Stimulated activated CD8-positive, alpha-beta memory T cell treated with anti-CD3 and anti-CD28 coated beads, Interleukin-12 subunit alpha, Interleukin-12 subunit beta, amount 100 ng/mL, for 24 hours (primary cell): ENCODE measurements at regions not wholly inside any gene's neighbourhood (a gene's known extent, or its start where the extent isn't known, plus 50 kb on each side); places are given as distances from the start of the nearest gene placed in this dataset.
"Not testable (repeated sequence)": the region's sequence is repeated elsewhere in the genome, so short reads cannot be mapped to it uniquely, and the experiment has no call there.

Experiments
- DNase-seq: peaks from one replicate; pipeline ENCODE4 v3.0.0-alpha.2; 2020; ENCODE audit errors: extremely low read depth

DNA sequence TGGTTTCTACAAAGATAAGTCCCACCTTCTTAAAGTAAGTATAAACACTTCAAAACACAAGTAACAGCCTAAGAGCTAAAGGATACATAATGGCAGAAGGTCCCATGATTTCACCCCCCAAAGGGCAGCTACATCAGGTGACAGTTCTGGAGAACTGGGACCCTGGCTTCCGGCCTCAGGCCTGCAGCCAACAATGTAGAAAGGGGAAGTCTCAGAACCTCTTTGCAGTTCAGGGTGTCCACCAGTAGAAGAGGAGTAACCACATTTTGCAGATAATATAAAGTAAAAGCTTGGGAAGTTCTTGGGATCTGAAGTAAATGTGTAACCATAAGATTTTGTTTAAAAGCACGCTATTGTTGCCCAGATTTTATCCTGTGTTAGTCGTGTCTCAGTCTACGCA is 267.4 kb upstream of the VLDLR start:
- DNase-seq, result no peak

- no peak for DNase-seq
These were observed 266.5 kb upstream of the VLDLR start for GRCh38 chr9:2354856-2355696.

DNA sequence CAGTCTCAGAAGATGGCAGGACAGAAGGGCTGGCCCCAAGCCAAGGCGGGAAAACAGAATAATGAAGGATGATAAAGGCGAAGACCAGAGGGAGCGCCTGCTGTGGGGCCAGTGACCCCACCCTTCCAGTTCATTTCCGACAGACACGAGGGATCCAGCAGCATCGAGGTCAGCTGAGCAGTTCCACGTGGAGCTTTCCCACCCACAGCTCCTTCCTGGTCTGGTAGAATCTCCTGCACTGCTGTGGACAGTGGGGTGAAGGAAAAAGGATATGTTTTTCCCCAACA is 265.9 kb upstream of the VLDLR start:
- no peak for DNase-seq

- no peak for DNase-seq
These were observed 265.4 kb upstream of the VLDLR start for GRCh38 chr9:2356041-2356790.

- no peak for DNase-seq
These were observed 261.6 kb upstream of the VLDLR start for GRCh38 chr9:2359891-2360471.

GRCh38 chr9:2362150-2362549 is 259.4 kb upstream of the VLDLR start:
- no peak for DNase-seq

- DNase-seq, result no peak
These were observed 258.3 kb upstream of the VLDLR start for GRCh38 chr9:2363138-2363745.

DNA sequence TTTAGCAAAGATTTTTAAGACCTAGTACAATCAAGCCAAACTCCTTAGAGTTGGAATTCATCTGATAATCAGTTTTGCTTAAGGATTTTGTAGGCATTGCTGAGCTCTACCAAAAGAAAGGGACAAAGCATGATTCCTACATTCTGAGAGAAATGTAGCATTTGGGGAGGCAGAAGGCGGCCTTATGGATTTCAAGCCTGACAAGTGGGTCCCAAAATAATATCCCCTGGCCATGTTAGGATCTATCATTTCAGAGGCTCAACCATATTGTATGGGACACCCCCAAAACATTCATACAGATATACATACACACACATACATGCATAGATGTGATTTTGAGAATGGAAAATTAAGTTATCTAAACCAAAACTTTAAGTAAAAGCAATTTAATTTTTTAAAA is 257.8 kb upstream of the VLDLR start:
- no peak for DNase-seq

GRCh38 chr9:2367970-2368369 is 253.6 kb upstream of the VLDLR start:
- DNase-seq, result no peak

GRCh38 chr9:2373648-2374047 is 247.9 kb upstream of the VLDLR start:
- DNase-seq, result no peak

DNA sequence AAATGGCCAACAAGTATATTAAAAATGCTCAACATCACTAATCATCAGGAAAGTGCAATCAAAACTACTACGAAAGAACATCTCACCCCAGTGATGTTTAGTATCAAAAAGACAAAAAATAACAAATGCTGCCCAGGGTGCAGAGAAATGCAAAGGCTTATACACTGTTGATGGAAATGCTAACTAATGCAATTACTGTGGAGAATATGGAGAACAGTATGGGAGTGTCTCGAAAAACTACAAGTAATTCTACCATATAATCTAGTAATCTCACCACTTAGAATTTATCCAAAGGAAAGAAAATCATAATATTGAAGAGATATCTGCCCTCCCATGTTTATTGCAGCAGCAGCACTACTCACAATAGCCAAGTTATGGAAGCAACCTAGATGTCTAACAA is 246.5 kb upstream of the VLDLR start:
- DNase-seq, result no peak

DNA sequence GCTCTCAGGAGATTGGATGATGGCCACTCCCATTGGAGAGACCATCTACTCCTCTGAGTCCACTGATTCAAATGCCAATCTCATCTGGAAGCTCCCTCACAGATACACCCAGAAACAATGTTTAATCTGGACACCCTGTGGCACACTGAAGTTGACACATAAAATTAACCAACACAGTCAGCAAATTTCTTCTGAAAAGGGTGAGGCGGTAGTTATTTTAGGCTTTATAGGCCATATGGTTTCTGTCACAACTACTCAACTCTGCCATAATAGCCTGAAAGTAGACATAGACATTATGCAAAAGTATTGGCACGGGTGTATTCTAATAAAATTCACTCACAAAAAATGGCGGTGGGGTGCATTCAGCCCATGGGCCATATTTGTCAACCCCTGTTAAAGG is 244.5 kb upstream of the VLDLR start:
- DNase-seq, result no peak

DNA sequence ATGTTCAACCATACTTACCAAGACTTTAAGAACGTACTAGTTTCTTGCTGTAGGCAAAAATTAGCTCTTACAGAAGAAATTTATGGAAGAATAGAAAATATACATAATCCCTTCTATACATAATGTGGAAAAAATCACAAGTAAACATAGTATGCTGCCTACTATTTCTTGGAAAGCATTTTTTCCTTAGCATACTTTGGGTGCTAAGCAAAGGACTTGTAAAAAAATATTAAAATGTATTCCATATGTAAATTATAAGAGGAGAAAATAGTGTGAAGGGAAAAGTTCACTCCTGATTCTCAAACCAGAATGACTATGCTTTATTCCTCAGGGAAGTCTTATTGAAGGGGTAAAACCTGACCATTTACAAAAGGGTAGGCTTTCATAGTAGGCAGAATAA is 243.8 kb upstream of the VLDLR start:
- DNase-seq, result no peak

DNA sequence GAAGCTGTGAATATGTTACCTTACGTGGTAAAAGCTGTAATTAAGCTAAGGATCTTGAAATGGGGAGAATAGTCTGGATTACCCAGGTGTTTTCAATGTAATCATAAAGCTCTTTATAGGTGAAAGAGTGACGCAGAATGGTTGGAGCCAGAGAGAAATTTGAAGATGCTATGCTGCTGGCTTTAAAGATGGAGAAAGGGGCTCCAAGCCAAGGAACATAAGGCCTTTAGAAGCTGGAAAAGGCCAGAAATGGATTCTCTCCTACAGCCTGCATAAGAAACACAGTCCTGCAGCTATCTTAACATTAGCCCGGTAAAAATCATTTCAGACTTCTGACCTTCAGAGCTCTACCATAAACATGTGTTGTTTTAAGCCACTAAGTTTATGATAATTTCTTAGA is 243.3 kb upstream of the VLDLR start:
- no peak for DNase-seq

DNA sequence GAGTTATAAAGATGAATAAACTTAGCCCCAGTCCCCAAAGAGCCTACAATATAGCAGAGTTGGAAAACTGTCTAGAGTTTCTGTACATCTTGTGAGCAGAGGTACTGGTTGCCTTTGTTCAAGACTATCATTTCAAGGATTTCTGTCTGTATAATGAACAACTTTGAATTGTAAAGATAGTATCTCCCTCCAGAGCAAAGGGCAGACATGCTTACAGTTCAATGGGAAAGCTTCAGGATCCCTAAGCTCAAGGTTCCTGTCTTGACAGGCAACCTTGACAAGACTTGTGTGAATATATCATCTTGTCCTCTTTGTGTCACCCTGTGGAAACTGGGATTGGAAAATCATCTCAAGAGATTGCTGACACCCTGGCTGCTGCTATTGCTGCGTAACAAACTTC is 242.8 kb upstream of the VLDLR start:
- DNase-seq, result no peak

GRCh38 chr9:2384741-2385140 is 236.8 kb upstream of the VLDLR start:
- no peak for DNase-seq

GRCh38 chr9:2385746-2386145 is 235.8 kb upstream of the VLDLR start:
- no peak for DNase-seq

DNA sequence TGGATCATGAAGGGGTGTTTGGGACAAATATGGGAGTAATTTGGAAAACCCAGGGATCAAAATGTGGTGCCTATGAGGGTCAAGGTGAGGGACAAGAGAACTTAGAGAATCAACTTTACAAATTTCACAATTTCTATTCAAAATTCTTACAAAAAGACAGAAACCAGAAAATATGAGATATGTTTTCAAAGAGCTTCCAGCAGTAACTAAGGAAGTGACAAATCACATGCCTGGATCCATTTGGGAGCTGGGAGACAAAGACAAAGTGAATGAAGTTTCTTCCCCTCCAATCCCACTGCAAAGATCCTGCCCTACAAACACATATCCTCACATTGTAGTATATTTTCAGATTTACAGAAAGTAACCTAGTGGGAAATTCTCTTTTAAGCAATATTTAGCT is 235.0 kb upstream of the VLDLR start:
- no peak for DNase-seq

- no peak for DNase-seq
These were observed 234.4 kb upstream of the VLDLR start for GRCh38 chr9:2387166-2387565.

DNA sequence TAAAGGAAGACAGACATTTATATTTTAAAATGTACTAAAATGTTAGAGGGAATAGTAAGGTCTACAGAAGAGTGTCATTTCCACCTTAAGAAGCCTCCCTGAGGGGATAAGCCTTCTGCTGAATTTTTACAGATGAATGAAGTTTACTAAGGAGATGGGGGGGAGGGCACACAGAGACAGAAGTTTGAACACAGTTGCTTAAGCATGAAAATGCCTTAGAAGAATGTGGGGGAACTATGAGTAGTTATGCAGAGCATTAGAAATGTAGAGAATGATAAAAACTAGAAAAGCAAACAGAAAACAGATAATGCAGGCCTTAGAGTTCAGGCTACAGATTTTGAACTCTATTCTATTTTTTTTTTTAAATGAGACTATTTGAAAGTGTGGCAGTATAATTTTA is 232.2 kb upstream of the VLDLR start:
- DNase-seq, result no peak

GRCh38 chr9:2390028-2390427 is 231.6 kb upstream of the VLDLR start:
- no peak for DNase-seq

GRCh38 chr9:2391509-2392132 is 230.0 kb upstream of the VLDLR start:
- not testable (repeated sequence) for DNase-seq
